ENCODE measurements at regions not wholly inside any gene's neighbourhood (a gene's known extent, or its start where the extent isn't known, plus 50 kb on each side); places are given as distances from the start of the nearest gene placed in this dataset.

DNA sequence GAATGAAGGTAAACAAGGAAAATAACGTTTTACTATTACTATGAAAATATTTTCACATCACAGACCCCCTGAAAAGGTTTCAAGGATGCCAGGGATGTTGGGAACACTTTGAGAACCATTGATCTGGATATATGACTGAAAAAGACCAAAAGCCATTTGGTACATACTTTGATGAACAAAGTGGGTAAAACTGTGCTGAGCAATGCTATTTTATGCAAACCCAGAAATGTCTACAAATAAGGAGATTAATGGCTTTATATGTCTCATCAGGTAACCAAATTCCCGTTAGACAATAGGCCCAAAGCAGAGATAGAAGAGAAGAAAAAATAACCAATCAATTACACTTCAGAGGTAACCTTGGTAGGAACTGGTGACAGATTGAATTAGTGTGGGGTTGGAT lies 101.4 kb upstream of the CNKSR3 start:
- Histone ChIP-seq H3K79me2 (ENCODE audit: insufficient read depth, low read length) (no peaks in the 10 kb centered on the region), H3K9ac (ENCODE audit: low read length) (no peak overlapping the region), H3K4me1 (ENCODE audit: control insufficient read depth in 1 of 2, insufficient read depth in 2 of 2, low read length in 2 of 2) (peaks cover 5 to 21% of the 10 kb centered on the region in 2 experiments; a peak in 3 of 4 replicates), H3K36me3 (ENCODE audit: control insufficient read depth in 1 of 2, insufficient read depth in 2 of 2, low read length in 2 of 2) (no peaks in the 10 kb centered on the region), H3K27me3 (ENCODE audit: insufficient read depth, low read length) (no peaks in the 10 kb centered on the region), H4K20me1 (ENCODE audit: insufficient read depth) (no peaks in the 10 kb centered on the region), H3K9me2 (ENCODE audit: insufficient read depth) (0 out of 2 replicates have a peak, but pooled peaks cover 6% of the 10 kb centered on the region), H3K4me3 (replicated peaks in 1 of 2; ENCODE audit: low read depth in 1 of 2, low read length in 2 of 2) (no peak overlapping the region), H3K9me3 (ENCODE audit: control insufficient read depth in 1 of 2, insufficient read depth in 1 of 2, low read depth in 1 of 2, low read length in 2 of 2) (no peaks in the 10 kb centered on the region), H3K27ac (ENCODE audit: low read depth, low read length) (no peak overlapping the region), H3K4me2 (ENCODE audit: low read length) (no peak overlapping the region), H2AFZ (ENCODE audit: low read depth, low read length, poor library complexity, severe bottlenecking) (no peak overlapping the region)
- ChIA-PET RAD21 (ENCODE audit: low non-redundant PET in 1 of 2, low total read pairs in 2 of 2, uncharacterized antibody in 2 of 2, unreplicated experiment in 2 of 2) (interaction anchor here in 1 of 2 experiments (0.6 kb wide), 1 partner anchor 459 kb away, joined by 4 read pairs; no protein-coding TSS in a partner anchor), POLR2A (no interaction called here), CTCF (interaction anchor here (0.6 kb wide), 1 partner anchor 286 kb away, joined by 3 read pairs; no protein-coding TSS in a partner anchor)
- no peak for ATAC-seq
- no TSS peak for BruUV-seq (replicated peaks)
- intact Hi-C loops (cut with micrococcal nuclease): no loop called here
- no peak for DNase-seq (ENCODE audit: low read depth, low spot score)
- TF ChIP-seq CTCF (IDR thresholded peaks at IDR 0.05 in 2 of 3, conservative IDR thresholded peaks at IDR 0.05 in 1 of 3; ENCODE audit: borderline replicate concordance in 1 of 3, insufficient read depth in 1 of 3, low read depth in 2 of 3, low read length in 2 of 3): no peak

GRCh38 chr6:154613137-154613676 lies 102.7 kb upstream of the CNKSR3 start:
- Histone ChIP-seq H3K4me2 (ENCODE audit: low read length) (no peak overlapping the region), H3K27ac (ENCODE audit: low read depth, low read length) (no peak overlapping the region)
- no peak for TF ChIP-seq JUND (IDR thresholded peaks at IDR 0.05)
- TF ChIP-seq CTCF (IDR thresholded peaks at IDR 0.05 in 2 of 3, conservative IDR thresholded peaks at IDR 0.05 in 1 of 3; ENCODE audit: borderline replicate concordance in 1 of 3, insufficient read depth in 1 of 3, low read depth in 2 of 3, low read length in 2 of 3): no peak
- TF ChIP-seq EZH2 (IDR thresholded peaks at IDR 0.05): no peak
- TF ChIP-seq ELF1 (IDR thresholded peaks at IDR 0.05; ENCODE audit: borderline replicate concordance, low read depth): no peak
- TF ChIP-seq POLR2A (IDR thresholded peaks at IDR 0.05; ENCODE audit: borderline replicate concordance, extremely low read depth, insufficient read depth, insufficient read length): no peak
- TF ChIP-seq ZFX (IDR thresholded peaks at IDR 0.05): no peak
- TF ChIP-seq, protein P1, sequence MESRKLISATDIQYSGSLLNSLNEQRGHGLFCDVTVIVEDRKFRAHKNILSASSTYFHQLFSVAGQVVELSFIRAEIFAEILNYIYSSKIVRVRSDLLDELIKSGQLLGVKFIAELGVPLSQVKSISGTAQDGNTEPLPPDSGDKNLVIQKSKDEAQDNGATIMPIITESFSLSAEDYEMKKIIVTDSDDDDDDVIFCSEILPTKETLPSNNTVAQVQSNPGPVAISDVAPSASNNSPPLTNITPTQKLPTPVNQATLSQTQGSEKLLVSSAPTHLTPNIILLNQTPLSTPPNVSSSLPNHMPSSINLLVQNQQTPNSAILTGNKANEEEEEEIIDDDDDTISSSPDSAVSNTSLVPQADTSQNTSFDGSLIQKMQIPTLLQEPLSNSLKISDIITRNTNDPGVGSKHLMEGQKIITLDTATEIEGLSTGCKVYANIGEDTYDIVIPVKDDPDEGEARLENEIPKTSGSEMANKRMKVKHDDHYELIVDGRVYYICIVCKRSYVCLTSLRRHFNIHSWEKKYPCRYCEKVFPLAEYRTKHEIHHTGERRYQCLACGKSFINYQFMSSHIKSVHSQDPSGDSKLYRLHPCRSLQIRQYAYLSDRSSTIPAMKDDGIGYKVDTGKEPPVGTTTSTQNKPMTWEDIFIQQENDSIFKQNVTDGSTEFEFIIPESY (IDR thresholded peaks at IDR 0.05; ENCODE audit: extremely low read depth, insufficient replicate concordance, low read length): no peak
- no peak for TF ChIP-seq ZNF274 (IDR thresholded peaks at IDR 0.05; ENCODE audit: low read depth, low read length)

More at GRCh38 chr6:154613137-154613676, 102.7 kb upstream of the CNKSR3 start:
- CTCF ChIA-PET: no interaction called here
- RAD21 ChIA-PET (ENCODE audit: low non-redundant PET in 1 of 2, low total read pairs in 2 of 2, uncharacterized antibody in 2 of 2, unreplicated experiment in 2 of 2): no interaction called here
- Histone ChIP-seq H4K20me1 (ENCODE audit: insufficient read depth) (no peaks in the 10 kb centered on the region), H3K79me2 (ENCODE audit: insufficient read depth, low read length) (no peaks in the 10 kb centered on the region), H3K4me3 (replicated peaks in 1 of 2; ENCODE audit: low read depth in 1 of 2, low read length in 2 of 2) (no peak overlapping the region), H3K9me3 (ENCODE audit: control insufficient read depth in 1 of 2, insufficient read depth in 1 of 2, low read depth in 1 of 2, low read length in 2 of 2) (no peaks in the 10 kb centered on the region), H3K27me3 (ENCODE audit: insufficient read depth, low read length) (no peaks in the 10 kb centered on the region), H3K36me3 (ENCODE audit: control insufficient read depth in 1 of 2, insufficient read depth in 2 of 2, low read length in 2 of 2) (no peaks in the 10 kb centered on the region), H3K4me1 (ENCODE audit: control insufficient read depth in 1 of 2, insufficient read depth in 2 of 2, low read length in 2 of 2) (peaks cover 5 to 21% of the 10 kb centered on the region in 2 experiments; a peak in 3 of 4 replicates), H2AFZ (ENCODE audit: low read depth, low read length, poor library complexity, severe bottlenecking) (no peak overlapping the region), H3K9ac (ENCODE audit: low read length) (no peak overlapping the region), H3K9me2 (ENCODE audit: insufficient read depth) (peaks cover 9% of the 10 kb centered on the region; the same call in 1 of the 2 replicates)
- ATAC-seq (no peak), DNase-seq (ENCODE audit: low read depth, low spot score) (no peak)
- POLR2A ChIA-PET: no interaction called here
- BruUV-seq (replicated peaks): no TSS peak
- intact Hi-C loops (cut with micrococcal nuclease): no loop called here
